Panc1 (cell line): ENCODE measurements at regions not wholly inside any gene's neighbourhood (a gene's known extent, or its start where the extent isn't known, plus 50 kb on each side); places are given as distances from the start of the nearest gene placed in this dataset.

ENCODE experiments used
- ATAC-seq: fragments of 200-7000 bp; cut with Tn5 transposase; 2 replicates; pipeline ENCODE4 v1.9.1; 2020; ENCODE audit warnings: mild to moderate bottlenecking, moderate library complexity
- BruUV-seq: library from RNA; stranded (reverse); fragments of 400-500 nt; replicated peaks from 2 replicates; lab custom pipeline; 2021; lab: Mats Ljungman, UMichigan
- CTCF ChIA-PET: fragments of 300-600 bp; sonication (Branson Sonifier 250); formaldehyde crosslinking; loops from one replicate; lab custom pipeline; 2022; ENCODE audit warnings: antibody characterized with exemption; lab: Charles Lee
- POLR2A ChIA-PET: fragments of 300-600 bp; sonication (Branson Sonifier 250); formaldehyde crosslinking; loops from one replicate; lab custom pipeline; 2022; ENCODE audit warnings: antibody characterized with exemption; lab: Charles Lee
- DNase-seq: peaks from one replicate; pipeline ENCODE4 v3.0.0-alpha.2; 2010; ENCODE audit warnings: low read depth, low spot score
- H3K27ac ChIP-seq: 2 replicates; pipeline ENCODE4 v1.5.1; 2011; ENCODE audit warnings: mild to moderate bottlenecking, low read length, inconsistent platforms
- H3K27me3 ChIP-seq: fragments of 200-500 bp; sonication (Bioruptor generic); 2 replicates; pipeline ENCODE4 v1.6.0; 2014; ENCODE audit warnings: low read length, inconsistent platforms; ENCODE audit not compliant: control insufficient read depth, insufficient read depth
- H3K36me3 ChIP-seq: fragments of 200-500 bp; sonication (Bioruptor generic); 2 replicates; pipeline ENCODE4 v1.5.1; 2014; ENCODE audit warnings: inconsistent platforms, mild to moderate bottlenecking, low read length, moderate library complexity; ENCODE audit not compliant: control insufficient read depth, insufficient read depth
- H3K4me1 ChIP-seq: 2 replicates; pipeline ENCODE4 v1.5.1; 2011; ENCODE audit warnings: inconsistent platforms, mild to moderate bottlenecking, low read length, moderate library complexity; ENCODE audit not compliant: control insufficient read depth, insufficient read depth
- H3K4me3 ChIP-seq, 2 experiments: 2 replicates each; pipeline ENCODE4 v1.5.1; 2011 to 2012; ENCODE audit warnings: low read depth in 2 of 2, low read length in 2 of 2, mild to moderate bottlenecking in 2 of 2, inconsistent platforms in 1 of 2, moderate library complexity in 1 of 2
- H3K9me3 ChIP-seq: fragments of 200-500 bp; sonication (Bioruptor generic); 2 replicates; pipeline ENCODE4 v1.5.1; 2014; ENCODE audit warnings: low read depth, mild to moderate bottlenecking, inconsistent platforms, low read length, moderate library complexity; ENCODE audit not compliant: control insufficient read depth, insufficient read depth
- POLR2AphosphoS5 ChIP-seq: IDR thresholded peaks from 2 replicates; pipeline ENCODE4 v1.6.1; 2012; ENCODE audit warnings: mild to moderate bottlenecking, low read depth, low read length, moderate library complexity
- SIN3A ChIP-seq: IDR thresholded peaks from 2 replicates; pipeline ENCODE4 v1.6.1; 2012; ENCODE audit warnings: low read depth, mild to moderate bottlenecking, low read length, moderate library complexity, borderline replicate concordance; ENCODE audit not compliant: insufficient read depth
- TCF7L2 ChIP-seq: IDR thresholded peaks from 2 replicates; pipeline ENCODE4 v1.6.1; 2011; ENCODE audit warnings: mild to moderate bottlenecking, low read depth, low read length, inconsistent platforms
- in situ Hi-C: cut with HindIII; loops from 2 replicates; pipeline ENCODE4 v1.10.0; 2016; ENCODE audit warnings: low sequenced_read_pairs, low pct_unique_long_range_greater_than_20kb
- intact Hi-C: fragments of 100-400 bp; cut with micrococcal nuclease; formaldehyde crosslinking; loops from one replicate; pipeline ENCODE4 v1.10.0; 2022; ENCODE audit not compliant: unreplicated experiment
- TF ChIP-seq, protein P1 (sequence below), 2 experiments: IDR thresholded peaks; 2 replicates each; pipeline ENCODE4 v1.6.1; 2011 to 2012; ENCODE audit warnings: low read depth in 2 of 2, control low read depth in 1 of 2, low read length in 1 of 2, mild to moderate bottlenecking in 1 of 2, moderate library complexity in 1 of 2; ENCODE audit not compliant: insufficient read depth in 1 of 2
- TF ChIP-seq, protein P2 (sequence below): fragments of 450-650 bp; IDR thresholded peaks from 2 replicates; pipeline ENCODE4 v1.5.1; 2017; ENCODE audit warnings: mild to moderate bottlenecking

GRCh38 chr15:96553931-96554330, 223.4 kb downstream of the NR2F2 start:
- H3K27me3 ChIP-seq, result no peaks in the 10 kb centered on the region
- no peaks in the 10 kb centered on the region for H3K4me1 ChIP-seq
- ATAC-seq (no peak), DNase-seq (no peak)
- intact Hi-C loops (no loop called here), in situ Hi-C loops (no loop called here)
- H3K36me3 ChIP-seq, result no peaks in the 10 kb centered on the region
- no peak overlapping the region for H3K4me3 ChIP-seq
- TF ChIP-seq, protein P1, sequence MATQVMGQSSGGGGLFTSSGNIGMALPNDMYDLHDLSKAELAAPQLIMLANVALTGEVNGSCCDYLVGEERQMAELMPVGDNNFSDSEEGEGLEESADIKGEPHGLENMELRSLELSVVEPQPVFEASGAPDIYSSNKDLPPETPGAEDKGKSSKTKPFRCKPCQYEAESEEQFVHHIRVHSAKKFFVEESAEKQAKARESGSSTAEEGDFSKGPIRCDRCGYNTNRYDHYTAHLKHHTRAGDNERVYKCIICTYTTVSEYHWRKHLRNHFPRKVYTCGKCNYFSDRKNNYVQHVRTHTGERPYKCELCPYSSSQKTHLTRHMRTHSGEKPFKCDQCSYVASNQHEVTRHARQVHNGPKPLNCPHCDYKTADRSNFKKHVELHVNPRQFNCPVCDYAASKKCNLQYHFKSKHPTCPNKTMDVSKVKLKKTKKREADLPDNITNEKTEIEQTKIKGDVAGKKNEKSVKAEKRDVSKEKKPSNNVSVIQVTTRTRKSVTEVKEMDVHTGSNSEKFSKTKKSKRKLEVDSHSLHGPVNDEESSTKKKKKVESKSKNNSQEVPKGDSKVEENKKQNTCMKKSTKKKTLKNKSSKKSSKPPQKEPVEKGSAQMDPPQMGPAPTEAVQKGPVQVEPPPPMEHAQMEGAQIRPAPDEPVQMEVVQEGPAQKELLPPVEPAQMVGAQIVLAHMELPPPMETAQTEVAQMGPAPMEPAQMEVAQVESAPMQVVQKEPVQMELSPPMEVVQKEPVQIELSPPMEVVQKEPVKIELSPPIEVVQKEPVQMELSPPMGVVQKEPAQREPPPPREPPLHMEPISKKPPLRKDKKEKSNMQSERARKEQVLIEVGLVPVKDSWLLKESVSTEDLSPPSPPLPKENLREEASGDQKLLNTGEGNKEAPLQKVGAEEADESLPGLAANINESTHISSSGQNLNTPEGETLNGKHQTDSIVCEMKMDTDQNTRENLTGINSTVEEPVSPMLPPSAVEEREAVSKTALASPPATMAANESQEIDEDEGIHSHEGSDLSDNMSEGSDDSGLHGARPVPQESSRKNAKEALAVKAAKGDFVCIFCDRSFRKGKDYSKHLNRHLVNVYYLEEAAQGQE (IDR thresholded peaks at IDR 0.05; ENCODE audit: insufficient read depth in 1 of 2, low read depth in 2 of 2, low read length in 1 of 2), result no peak
- TF ChIP-seq SIN3A (no peak), TCF7L2 (no peak)
- TF ChIP-seq, protein P2, sequence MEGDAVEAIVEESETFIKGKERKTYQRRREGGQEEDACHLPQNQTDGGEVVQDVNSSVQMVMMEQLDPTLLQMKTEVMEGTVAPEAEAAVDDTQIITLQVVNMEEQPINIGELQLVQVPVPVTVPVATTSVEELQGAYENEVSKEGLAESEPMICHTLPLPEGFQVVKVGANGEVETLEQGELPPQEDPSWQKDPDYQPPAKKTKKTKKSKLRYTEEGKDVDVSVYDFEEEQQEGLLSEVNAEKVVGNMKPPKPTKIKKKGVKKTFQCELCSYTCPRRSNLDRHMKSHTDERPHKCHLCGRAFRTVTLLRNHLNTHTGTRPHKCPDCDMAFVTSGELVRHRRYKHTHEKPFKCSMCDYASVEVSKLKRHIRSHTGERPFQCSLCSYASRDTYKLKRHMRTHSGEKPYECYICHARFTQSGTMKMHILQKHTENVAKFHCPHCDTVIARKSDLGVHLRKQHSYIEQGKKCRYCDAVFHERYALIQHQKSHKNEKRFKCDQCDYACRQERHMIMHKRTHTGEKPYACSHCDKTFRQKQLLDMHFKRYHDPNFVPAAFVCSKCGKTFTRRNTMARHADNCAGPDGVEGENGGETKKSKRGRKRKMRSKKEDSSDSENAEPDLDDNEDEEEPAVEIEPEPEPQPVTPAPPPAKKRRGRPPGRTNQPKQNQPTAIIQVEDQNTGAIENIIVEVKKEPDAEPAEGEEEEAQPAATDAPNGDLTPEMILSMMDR, result no peak
- H3K27ac ChIP-seq, result no peak overlapping the region
- CTCF ChIA-PET, result no interaction called here
- no peaks in the 10 kb centered on the region for H3K9me3 ChIP-seq
- POLR2A ChIA-PET, result no interaction called here
- no TSS peak for BruUV-seq

DNA sequence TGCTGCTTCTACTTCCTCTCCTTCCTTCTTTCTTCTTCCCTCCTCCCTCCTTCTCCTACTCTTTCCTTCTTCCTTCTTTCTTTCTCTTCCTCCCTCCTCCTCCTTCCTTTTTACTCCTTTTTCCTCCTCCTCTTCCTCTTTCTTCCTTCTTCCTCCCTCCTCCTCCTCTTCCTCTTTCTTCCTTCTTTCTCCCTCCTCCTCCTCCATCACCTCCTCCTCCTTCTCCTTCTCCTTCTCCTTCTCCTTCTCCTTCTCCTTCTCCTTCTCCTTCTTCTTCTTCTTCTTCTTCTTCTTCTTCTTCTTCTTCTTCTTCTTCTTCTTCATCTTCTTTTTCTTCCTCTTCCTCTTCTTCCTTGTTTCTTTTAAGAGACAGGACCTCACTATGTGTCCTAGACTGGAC, 224.0 kb downstream of the NR2F2 start:
- TF ChIP-seq, protein P2, result no peak
- TF ChIP-seq POLR2AphosphoS5, result no peak
- TF ChIP-seq, protein P1 (IDR thresholded peaks at IDR 0.05; ENCODE audit: insufficient read depth in 1 of 2, low read depth in 2 of 2, low read length in 1 of 2), result no peak
- TF ChIP-seq SIN3A, result no peak
- no peak for TF ChIP-seq TCF7L2
- Histone ChIP-seq H3K36me3 (no peaks in the 10 kb centered on the region), H3K27me3 (no peaks in the 10 kb centered on the region), H3K4me1 (no peaks in the 10 kb centered on the region), H3K9me3 (no peaks in the 10 kb centered on the region), H3K4me3 (no peak overlapping the region), H3K27ac (no peak overlapping the region)
- DNase-seq (no peak), ATAC-seq (no peak)
- CTCF ChIA-PET, result no interaction called here
- intact Hi-C loops (no loop called here), in situ Hi-C loops (no loop called here)
- BruUV-seq, result no TSS peak
- POLR2A ChIA-PET, result no interaction called here
